ENCODE measurements at regions not wholly inside any gene's neighbourhood (a gene's known extent, or its start where the extent isn't known, plus 50 kb on each side); places are given as distances from the start of the nearest gene placed in this dataset.

GRCh38 chr11:10401256-10401655, 53.8 kb upstream of the AMPD3 start:
- intact Hi-C loops (cut with micrococcal nuclease), result no loop called here
- H3K4me2 ChIP-seq (replicated peaks; ENCODE audit: low read depth, low read length, poor library complexity, severe bottlenecking), result no peak overlapping the region
- TF ChIP-seq EZH2 (IDR thresholded peaks at IDR 0.05; ENCODE audit: borderline replicate concordance, insufficient read depth, low read depth, low read length, poor library complexity, severe bottlenecking) (no peak), CTCF (IDR thresholded peaks at IDR 0.05) (no peak)
- H3K36me3 ChIP-seq (replicated peaks in 1 of 2; ENCODE audit: control extremely low read depth in 1 of 2, control insufficient read depth in 1 of 2, extremely low read depth in 1 of 2, insufficient read depth in 2 of 2, low read length in 1 of 2), result no peaks in the 10 kb centered on the region
- peaks cover 0 to 7% of the 10 kb centered on the region in 2 donors for H3K4me1 ChIP-seq (ENCODE audit: control insufficient read depth in 2 of 2, insufficient read depth in 2 of 2, low read length in 2 of 2)
- H3K9ac ChIP-seq (ENCODE audit: low read length), result no peak overlapping the region
- no peaks in the 10 kb centered on the region for H3K9me3 ChIP-seq (ENCODE audit: control extremely low read depth in 1 of 3, control insufficient read depth in 2 of 3, insufficient read depth in 1 of 3, low read length in 2 of 3)
- WGBS (ENCODE audit: insufficient coverage), result 94% methylated on average over 3 of the region's 3 CpGs
- ATAC-seq (ENCODE audit: low read depth), result no peak
- Mint-ChIP-seq H3K27me3 (peaks cover 8% of the 10 kb centered on the region), H3K4me3 (no peak overlapping the region), H3K27ac (no peak overlapping the region), H3K9me3 (ENCODE audit: insufficient read depth) (no peaks in the 10 kb centered on the region), H3K4me1 (peaks cover 2% of the 10 kb centered on the region)
- H3K79me2 ChIP-seq (ENCODE audit: control insufficient read depth, insufficient read depth, low read length), result no peaks in the 10 kb centered on the region
- no peak for DNase-seq
- no peaks in the 10 kb centered on the region for H4K20me1 ChIP-seq (ENCODE audit: control insufficient read depth, insufficient read depth, low read length, poor library complexity, severe bottlenecking)
- no peaks in the 10 kb centered on the region for H3K27me3 ChIP-seq (replicated peaks in 1 of 4; ENCODE audit: control extremely low read depth in 1 of 4, control insufficient read depth in 3 of 4, insufficient read depth in 4 of 4, low read length in 3 of 4)
- no peak overlapping the region for H3K27ac ChIP-seq (ENCODE audit: low read length in 2 of 2)
- CTCF ChIA-PET, result interaction anchor here (1.3 to 6.0 kb wide), 4 partner anchors 9 to 346 kb away, joined by 3 to 84 read pairs (median 3); no protein-coding TSS in a partner anchor
- POLR2A ChIA-PET, result no interaction called here
- no peak overlapping the region for H3K4me3 ChIP-seq (ENCODE audit: control extremely low read depth in 1 of 5, extremely low read depth in 1 of 5, insufficient read depth in 1 of 5, low read depth in 2 of 5, low read length in 4 of 5)
- H2AFZ ChIP-seq (ENCODE audit: insufficient read depth, low read depth, low read length, poor library complexity, severe bottlenecking), result no peak overlapping the region

GRCh38 chr11:10401696-10402392, 53.2 kb upstream of the AMPD3 start:
- Mint-ChIP-seq H3K4me3 (no peak overlapping the region), H3K9me3 (ENCODE audit: insufficient read depth) (no peaks in the 10 kb centered on the region), H3K27ac (no peak overlapping the region), H3K4me1 (peaks cover 2% of the 10 kb centered on the region), H3K27me3 (peaks cover 6% of the 10 kb centered on the region)
- Histone ChIP-seq H3K9me3 (ENCODE audit: control extremely low read depth in 1 of 3, control insufficient read depth in 2 of 3, insufficient read depth in 1 of 3, low read length in 2 of 3) (no peaks in the 10 kb centered on the region), H4K20me1 (ENCODE audit: control insufficient read depth, insufficient read depth, low read length, poor library complexity, severe bottlenecking) (no peaks in the 10 kb centered on the region), H3K27me3 (replicated peaks in 1 of 4; ENCODE audit: control extremely low read depth in 1 of 4, control insufficient read depth in 3 of 4, insufficient read depth in 4 of 4, low read length in 3 of 4) (no peaks in the 10 kb centered on the region), H3K9ac (ENCODE audit: low read length) (no peak overlapping the region), H2AFZ (ENCODE audit: insufficient read depth, low read depth, low read length, poor library complexity, severe bottlenecking) (no peak overlapping the region), H3K4me2 (replicated peaks; ENCODE audit: low read depth, low read length, poor library complexity, severe bottlenecking) (no peak overlapping the region), H3K27ac (ENCODE audit: low read length in 2 of 2) (no peak overlapping the region), H3K79me2 (ENCODE audit: control insufficient read depth, insufficient read depth, low read length) (no peaks in the 10 kb centered on the region), H3K36me3 (replicated peaks in 1 of 2; ENCODE audit: control extremely low read depth in 1 of 2, control insufficient read depth in 1 of 2, extremely low read depth in 1 of 2, insufficient read depth in 2 of 2, low read length in 1 of 2) (no peaks in the 10 kb centered on the region), H3K4me1 (ENCODE audit: control insufficient read depth in 2 of 2, insufficient read depth in 2 of 2, low read length in 2 of 2) (peaks cover 0 to 8% of the 10 kb centered on the region in 2 donors), H3K4me3 (ENCODE audit: control extremely low read depth in 1 of 5, extremely low read depth in 1 of 5, insufficient read depth in 1 of 5, low read depth in 2 of 5, low read length in 4 of 5) (no peak overlapping the region)
- CTCF ChIA-PET, result interaction anchor here (0.6 to 6.0 kb wide), 9 partner anchors 9 to 346 kb away, joined by 3 to 84 read pairs (median 6); no protein-coding TSS in a partner anchor
- DNase-seq (no peak), ATAC-seq (ENCODE audit: low read depth) (no peak)
- POLR2A ChIA-PET, result no interaction called here
- intact Hi-C loops (cut with micrococcal nuclease), result no loop called here
- 80% methylated on average over 3 of the region's 4 CpGs for WGBS (ENCODE audit: insufficient coverage)
- no peak for TF ChIP-seq CTCF (IDR thresholded peaks at IDR 0.05)
- no peak for TF ChIP-seq EZH2 (IDR thresholded peaks at IDR 0.05; ENCODE audit: borderline replicate concordance, insufficient read depth, low read depth, low read length, poor library complexity, severe bottlenecking)

Data from B cell (primary cell).